ENCODE measurements at regions not wholly inside any gene's neighbourhood (a gene's known extent, or its start where the extent isn't known, plus 50 kb on each side); places are given as distances from the start of the nearest gene placed in this dataset.

DNA sequence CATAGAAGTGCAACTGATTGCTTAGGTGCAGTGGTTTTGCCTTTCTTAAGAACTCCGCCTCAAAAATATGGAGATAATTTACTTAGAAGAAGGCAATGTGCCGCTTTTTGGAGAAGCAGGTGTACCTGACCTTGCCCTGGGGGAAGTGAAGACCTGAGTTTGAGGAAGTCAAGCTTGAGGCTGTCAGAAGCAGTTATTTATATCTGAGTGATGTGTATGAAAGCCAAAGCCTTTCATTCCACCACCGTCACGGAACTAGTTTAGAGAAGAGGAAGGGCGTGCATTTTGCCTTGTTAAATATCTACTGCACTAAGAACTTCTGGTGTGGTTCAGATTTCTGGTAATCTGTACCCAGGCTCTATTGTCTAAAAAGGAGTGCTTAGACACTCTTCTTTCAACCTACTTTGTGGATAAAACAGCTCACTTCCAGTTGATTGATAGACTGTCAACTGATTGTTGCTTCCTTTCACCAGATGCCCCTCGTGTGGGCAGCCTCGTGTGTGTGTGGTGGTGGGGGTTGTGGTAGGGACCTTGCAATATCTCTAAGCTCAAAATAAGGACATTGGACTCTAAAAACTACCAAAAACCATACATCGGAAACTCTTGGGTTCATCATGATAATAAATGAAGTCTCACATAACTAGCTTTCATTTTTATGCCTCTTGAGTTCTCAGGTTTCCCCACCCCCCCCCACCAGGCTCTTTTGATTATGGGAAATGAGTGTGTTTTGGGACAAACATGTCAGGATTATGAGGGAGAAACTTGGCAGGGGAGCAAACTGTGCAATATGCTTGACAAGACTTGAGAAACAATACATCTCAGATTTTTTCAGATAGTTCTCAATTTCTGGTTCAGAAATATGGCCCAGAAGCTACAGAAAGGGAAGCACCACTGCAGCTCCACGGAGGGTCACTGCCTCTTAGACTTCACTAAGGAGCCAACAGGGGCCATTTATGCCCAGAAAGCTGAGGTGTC, 78.6 kb downstream of the ARF6 start:
- no peak for DNase-seq

DNA sequence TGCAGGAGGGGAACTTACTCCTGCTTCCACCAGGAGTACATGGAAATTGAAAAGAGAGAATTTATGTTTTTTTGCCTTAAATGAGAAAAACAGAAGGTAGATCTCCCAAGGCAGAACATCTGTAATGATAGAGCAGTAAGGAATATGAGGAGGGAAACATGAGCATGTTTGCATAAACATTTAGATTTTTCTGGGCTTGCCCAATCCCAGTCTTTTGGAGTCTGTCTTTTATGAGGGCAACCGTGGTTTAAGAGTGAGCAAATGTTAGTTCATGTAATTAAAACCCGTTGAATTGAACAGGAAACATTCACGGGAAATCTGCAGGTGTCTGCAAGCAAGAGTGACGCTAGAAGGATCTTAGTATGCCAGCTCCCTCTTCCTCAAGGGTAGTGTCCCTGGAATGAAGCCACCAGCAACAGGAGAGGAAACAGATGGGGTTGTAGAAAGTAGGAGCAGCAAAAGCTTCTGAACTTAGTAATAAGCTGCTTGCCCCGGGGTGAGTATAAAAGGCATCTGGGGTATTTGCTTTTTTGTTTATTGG, 79.3 kb downstream of the ARF6 start:
- no peak for DNase-seq

DNA sequence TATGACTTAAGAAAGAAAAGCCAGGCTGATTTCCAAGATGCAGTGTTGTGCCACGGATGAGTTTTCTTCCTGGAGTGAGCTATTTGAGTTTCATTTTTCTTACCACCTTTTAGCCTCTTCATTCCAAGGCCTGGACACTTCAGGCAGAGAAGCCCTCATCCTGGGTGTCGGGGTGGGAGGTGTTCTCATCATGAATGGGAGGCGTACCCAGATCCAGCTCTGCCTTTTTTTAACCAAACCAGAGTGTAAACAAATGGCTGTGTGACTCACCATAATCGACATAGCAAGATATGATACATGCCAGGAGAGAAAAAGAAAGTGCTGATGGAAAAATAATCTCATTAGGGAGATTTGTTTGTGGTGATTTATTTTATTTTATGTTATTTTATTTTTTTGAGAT, 79.9 kb downstream of the ARF6 start:
- DNase-seq, result no peak

DNA sequence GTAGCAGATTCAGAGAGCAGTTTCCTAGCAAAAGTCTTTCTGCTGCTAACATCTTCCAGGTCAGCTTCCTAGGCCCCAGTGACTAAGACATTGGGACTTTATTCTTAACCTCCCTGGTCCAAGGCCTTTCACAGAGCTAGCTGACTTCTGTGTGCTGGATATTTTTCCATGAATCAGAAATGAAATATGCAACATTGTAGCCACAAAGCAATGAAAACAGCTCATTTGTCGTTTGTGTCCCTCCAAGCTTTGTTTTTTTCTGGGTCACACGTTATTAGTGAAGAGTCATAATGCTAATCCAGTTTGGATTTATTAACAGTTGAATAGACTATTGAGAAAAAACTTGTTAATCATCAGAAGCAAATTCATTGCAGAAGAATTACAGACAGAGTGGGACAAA, 82.4 kb downstream of the ARF6 start:
- DNase-seq, result no peak

DNA sequence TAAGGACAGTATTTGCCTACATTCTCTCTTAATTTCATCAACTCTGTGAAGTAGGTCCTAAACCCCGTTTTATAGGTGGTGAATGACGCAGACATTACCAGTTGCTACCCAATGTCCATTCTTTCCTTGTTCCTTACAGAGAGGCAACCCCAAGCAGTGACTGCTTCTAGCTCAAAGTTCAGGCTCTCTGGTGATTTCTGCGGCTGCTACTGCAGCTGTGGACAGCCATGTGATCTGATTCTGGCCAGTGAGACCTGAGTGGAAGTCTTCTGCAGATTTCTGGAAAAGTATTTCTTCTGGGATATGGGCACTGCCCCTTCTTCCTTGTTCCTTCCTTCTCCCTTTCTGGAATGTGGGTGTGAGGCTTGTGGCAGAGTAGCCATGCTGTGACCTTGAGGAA, 82.9 kb downstream of the ARF6 start:
- no peak for DNase-seq

DNA sequence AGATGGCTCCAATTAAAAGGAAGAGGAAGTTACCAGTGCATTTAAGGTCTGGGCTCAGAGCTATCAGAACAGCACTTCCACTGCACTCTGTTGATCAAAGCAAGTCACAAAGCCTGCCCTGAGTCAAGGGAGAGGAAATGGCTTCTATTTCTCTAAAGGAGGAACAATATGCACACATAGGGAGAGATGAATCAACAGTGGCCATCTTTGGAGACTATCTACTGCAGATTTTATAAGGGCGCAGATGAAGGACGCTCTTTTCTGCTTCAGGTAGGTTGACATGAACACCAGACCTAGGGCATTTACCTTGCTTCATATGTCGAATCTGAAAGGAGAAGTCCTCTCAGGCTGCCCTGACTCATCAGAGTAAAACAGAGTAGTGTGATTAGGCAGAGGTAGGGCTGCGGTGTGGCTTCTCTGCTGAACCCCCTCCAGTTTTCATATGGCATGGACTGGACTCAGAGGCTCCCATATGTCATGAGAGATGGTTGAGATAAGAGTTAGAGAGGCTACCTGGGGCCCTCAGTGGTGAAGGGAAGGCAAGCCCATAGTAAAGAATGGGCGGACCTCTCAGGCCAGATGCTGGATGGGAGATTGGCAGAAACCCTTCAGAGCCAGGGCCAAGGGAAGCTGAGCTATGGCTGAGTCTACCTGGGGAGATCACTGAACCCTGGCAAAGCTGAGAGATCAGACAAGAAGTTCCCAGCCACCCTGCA, 84.4 kb downstream of the ARF6 start:
- no peak for DNase-seq

DNA sequence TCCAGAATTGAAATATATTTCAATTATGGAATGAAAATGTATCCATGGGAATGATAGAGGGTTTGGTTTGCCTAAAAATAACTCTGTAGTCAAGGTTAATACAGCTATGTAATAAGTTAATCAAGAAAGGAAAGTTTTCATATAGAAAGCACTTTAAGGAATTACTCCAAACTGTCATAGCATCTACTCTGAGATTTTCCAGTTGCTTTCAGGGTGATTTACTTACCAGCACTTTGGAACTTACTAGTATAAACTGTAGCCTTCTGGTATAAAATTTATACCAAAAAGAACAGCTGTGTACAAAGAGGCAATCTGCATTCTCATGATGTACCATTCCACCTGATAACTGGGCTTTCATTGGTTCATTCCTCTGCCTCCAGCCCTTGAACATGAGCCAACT, 87.1 kb downstream of the ARF6 start:
- no peak for DNase-seq

DNA sequence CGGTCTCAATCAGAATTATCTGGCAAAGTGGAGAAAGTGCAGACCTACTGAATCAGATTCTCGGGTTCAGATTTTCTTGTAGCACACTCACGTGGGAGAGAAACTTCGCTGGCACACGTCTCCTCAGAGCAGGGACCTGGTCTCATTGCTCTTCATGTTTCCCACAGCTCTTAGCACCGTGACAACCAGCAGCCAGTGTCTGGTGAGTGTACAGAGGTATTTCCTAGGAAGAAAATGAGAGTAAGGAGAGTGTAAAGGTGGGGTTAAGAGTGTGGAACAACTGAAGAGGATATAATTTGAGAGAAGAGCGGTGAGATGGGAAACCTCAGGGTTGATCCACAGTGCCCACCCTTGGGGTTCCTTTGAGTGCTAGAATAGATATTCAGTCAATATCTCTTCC, 89.2 kb downstream of the ARF6 start:
- no peak for DNase-seq

DNA sequence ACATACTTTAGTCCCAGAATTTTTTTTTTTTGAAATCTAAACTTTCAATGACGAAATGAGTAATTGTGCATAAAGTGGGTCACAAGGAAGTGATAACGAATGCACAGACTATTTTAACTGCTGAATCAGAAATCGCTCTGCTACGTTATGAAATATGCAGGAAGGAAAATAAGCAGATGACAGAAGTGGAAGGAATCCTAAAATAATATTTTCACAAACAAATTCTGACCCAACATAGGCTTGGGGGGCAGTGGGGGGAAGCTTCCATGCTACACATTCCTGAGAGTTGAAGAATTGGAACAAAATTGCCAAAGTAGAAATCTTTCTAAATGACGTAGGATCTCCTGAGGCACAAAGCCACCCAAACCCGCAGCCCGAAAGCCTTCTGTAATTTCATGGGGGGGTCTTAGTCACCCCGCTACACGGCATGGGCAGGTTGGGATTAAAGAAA, 89.6 kb downstream of the ARF6 start:
- no peak for DNase-seq

DNA sequence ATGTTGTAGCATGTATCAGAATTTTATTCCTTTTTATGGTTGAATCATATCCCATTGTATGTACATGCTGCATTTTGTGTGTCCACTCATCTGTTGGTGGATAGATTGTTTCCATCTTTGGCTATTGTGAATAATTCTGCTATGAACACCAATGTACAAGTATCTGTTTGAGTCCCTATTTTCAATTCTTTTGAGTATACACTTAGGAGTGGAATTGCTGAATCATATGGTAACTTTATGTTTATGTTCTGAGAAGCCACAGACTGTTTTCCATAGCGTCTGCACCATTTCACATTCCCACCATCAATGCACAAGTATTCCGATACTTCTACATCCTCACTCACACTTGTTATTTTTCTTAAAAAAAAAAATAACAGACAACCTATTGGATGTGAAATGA, 91.5 kb downstream of the ARF6 start:
- no peak for DNase-seq

DNA sequence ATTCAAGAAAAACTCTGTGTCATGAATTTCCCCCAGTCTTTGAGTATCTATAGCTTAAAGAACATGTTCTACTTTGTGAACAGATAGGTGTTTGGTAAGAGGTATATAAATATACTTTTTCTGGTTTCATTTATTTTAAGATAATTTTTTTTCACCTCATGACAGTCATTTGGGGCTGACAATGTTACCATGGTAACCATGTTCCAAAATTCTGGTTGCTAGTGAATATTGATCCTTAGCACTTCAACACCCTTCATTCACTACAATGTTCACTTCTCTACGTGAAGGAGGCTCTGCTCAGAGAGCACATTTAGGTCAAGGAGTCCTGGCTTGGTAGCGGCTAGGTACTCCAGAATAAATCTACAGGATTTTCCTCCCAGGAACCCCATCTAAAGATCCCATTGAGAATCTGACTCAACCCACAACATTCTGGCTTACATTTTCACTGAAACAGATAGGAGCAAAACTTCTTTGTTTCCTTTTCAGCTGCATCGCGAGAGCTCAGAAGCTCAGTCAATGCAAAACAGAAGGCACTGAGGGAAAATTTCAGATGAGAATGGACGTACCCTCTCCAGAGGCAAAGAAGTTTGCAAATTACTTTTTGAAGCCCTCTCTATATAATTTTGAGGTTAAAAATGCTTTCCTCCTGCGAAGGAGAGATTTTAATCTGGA, 93.6 kb downstream of the ARF6 start:
- no peak for DNase-seq

DNA sequence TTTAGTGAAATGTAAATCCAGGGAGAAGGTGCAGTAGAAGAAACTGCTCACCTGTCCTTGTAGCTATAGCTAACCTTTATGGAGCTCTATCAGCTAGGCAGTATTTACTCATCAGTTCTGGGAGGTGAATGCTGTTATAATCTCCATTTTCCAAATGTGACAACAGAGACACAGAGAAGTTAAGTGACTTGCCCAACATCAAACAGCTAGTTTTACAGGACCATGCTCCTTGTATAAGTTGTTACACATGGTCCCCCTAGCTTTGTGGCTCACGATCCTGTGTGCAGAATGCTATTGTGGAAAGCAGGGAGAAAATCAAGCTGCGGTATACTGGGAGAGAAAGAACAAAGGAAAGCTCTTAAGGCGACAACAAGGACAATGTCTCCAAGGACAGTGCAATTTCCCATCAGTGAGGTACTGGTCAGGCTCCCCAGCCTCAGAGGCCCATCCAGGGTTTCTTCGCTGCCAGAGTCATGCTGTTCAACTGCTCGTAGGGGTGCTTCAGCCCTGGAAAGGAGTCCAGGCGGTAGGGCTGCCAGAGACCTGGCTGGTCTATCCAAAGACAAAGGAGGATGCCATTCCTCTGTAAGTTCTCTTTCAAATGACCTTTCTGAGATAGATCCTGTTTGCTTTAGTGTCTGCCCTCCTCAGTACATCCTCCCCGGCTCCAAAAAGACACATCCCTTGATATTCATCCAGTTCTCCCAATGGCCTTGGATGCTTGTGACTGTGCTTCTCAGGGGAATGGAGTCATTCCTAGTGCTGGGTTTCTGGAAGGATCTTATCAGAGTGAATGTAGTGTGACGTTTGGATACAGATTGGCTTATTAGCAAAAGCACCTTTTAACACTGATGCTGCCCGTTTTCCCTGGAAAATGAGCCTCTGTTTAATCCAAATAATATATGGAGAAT, 95.5 kb downstream of the ARF6 start:
- no peak for DNase-seq

DNA sequence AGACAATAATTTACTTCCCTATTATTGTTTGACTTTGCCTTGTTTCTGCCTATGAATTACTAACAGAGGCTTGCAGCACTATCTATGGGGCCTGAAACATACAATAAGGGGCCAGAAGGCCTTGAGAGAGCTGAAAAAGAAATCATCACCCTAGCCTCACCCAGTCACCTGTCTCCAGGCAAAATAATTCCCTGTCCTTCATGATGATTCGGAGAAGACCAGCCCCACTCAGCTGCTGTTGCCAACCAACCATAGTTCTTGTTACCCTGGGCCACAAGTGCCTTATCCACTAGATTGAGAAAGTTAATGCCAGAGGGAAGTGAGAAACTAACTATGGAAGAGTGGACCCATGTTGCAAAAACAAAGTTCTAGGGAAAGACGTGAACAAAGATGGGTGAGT, 97.1 kb downstream of the ARF6 start:
- no peak for DNase-seq

DNA sequence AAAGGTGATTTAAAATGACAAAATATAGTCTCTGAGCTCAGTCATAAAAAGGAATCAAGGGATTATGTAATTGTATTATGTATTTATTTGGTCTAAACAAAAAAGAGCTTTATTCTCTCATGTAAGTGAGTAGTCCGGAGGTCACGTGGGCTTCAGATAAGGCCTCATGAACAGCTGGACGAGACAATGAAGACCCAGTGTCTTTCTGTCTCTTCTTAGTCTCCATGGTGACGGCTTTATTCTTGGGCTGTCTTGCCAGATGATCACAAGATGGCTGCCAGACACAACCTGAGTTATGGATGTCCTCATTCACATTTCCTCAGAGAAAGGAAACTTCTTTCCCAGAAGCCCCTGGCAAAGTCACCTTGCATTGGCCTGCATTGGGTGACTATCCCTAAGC, 98.6 kb downstream of the ARF6 start:
- no peak for DNase-seq

DNA sequence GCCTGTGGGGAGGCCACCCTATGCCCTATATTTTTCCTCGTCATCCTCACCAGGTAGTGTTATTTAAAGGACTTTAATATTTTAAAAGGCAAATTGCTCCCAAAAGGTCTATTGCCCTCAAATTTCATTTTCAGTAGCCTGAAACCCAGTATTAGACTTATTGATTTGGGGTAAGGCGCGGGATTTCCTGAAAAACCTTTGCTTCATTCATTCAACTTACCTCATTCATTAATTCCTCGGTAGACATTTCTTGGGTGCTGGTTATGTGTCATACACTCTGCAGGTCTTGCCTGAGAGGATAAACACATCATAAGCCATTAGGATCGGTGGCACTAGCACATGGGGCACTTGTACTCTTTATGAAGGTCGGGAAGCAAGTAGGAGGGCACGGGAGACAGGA, 99.2 kb downstream of the ARF6 start:
- DNase-seq, result no peak

DNA sequence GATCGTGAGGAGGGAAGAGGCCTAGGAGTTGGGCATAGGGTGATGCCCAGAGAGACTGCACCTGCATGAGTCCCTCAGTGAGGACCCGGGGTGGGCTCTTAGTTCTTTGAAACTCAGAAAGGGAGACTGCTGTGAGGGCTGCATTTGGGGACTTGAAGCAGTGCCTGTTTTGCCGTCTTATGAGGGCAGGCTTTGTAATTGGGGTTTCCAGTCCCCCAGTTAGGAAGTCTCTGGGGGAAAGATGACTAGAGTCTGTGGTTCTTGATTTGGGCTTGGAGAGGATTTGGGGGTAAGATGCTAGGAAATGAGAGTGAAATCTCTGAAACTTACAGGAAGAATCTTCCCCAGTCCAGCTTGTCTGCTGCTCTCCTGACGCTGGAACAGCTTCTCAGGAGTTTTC, 99.6 kb downstream of the ARF6 start:
- no peak for DNase-seq

DNA sequence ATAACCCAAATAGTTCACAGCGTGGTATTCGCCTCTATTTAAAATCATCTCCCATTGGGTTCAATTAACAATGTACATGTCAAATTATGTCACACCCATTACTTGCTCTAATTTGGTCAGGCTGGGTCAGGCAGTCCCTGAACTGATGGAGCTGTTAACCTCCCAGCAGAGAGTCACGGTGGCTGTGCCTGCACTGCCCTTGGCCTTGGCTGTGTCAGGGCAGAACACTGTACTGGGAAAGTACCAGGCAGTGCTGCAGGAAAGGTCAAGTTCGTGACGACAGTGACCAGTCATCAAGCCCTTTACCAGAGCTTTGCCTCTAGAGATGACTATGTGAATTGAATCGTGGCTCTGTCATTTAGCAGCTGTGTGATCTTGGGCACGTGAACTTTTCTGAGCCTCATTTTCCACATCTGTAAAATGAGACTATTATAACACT, 100.0 kb downstream of the ARF6 start:
- no peak for DNase-seq

DNA sequence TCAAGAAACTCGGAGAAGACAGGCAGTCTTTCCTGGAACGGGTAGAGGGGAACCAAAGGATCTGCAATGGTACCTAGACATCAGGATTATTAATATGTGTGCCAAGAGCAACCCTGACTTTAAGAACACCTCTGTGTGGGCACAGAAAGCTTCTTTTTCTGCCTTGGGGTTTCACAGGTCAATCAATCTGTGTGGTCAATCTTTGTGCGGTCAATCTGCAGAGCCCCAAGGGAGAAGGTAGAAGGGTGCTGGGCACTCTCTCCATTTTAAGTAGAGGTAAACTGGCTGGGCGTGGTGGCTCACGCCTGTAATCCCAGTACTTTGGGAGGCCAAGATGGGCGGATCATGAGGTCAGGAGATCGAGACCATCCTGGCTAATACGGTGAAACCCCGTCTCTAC, 100.7 kb downstream of the ARF6 start:
- DNase-seq, result no peak

DNA sequence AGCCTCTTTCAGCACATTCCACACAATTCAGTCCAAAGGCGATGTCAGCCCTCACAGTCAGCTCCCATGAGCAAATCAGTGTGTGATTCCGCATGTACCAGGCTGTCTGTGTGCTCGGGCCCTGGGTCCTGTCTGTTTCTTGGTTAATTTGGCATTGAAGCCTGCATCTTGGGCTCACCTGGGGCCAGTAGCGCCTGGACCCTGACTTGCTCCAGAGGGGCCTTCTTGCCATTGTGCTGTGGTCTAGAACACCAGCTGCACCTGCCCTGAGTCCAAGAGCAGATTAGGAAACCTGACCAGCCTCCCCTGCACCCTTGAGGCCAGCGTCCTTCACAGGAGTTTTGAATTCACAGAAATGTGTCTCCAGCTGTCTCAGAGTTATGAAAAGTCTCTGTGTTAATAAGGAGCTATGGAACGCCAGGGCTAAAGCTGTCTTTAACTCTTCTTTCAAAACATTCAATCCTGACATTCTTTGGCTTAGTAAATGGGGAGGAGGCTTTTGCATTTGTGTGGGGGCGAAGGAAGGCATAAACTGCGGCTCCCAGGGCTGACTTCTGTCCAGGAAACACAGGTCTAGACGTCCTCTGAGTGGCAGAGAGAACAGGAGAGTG, 102.2 kb downstream of the ARF6 start:
- DNase-seq, result no peak

DNA sequence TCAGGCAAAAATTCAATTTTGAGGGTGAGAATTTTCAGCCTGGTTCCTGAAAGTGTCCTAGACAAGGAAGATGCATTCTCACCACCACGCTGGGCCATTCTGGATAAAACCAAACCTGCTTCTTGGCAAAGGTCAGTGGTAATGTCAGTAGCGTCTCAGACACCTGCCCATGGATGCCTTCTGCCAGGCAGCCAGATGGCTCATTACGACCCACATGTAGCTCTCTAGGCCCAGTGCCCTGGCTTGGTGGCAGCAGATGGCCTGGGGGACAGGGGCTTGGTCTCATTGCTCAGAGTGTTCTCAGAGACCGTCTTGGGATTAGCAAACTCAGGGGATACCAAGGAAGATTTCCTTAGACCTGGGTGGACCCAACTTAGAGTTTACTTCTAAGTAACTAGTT, 105.1 kb downstream of the ARF6 start:
- no peak for DNase-seq

DNA sequence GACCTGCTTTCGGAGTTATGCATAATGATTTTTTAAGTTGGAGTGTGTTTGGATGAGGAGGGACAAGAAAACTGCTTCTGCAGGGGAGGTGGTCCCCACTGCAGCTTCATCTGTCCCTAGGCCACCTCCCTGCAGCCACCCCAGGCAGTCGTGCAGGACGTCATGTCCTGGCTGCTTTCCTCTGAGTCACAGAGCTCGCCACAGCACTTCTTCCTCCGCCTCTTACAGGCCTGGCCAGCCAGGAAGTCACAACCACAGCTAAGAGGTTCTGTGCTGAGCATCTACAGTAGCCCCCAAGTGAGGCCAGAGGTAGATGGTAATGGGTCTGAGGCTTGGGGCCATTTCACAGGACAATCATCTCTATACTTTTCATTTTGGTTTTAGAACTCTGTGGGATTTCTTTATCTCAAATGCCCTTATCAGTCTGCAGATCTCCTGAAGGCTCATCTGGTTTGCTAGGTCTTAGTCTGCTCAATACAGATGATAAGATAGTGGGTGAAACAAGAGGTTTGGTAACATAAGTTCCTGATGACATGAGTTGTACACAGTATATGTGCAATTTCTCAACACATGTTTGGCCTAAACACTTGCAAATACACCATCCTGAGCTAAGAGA, 106.4 kb downstream of the ARF6 start:
- no peak for DNase-seq

Data from NCI-H1436 (cell line).